H1 (cell line): ENCODE measurements at regions not wholly inside any gene's neighbourhood (a gene's known extent, or its start where the extent isn't known, plus 50 kb on each side); places are given as distances from the start of the nearest gene placed in this dataset.

Experiments used
- CTCF ChIA-PET: fragments of 300-600 bp; sonication (Branson Sonifier 250); formaldehyde crosslinking; loops from one replicate; lab custom pipeline; 2021; ENCODE audit not compliant: partially characterized antibody; lab: Charles Lee
- POLR2A ChIA-PET: fragments of 300-600 bp; sonication (Branson Sonifier 250); formaldehyde crosslinking; loops from one replicate; lab custom pipeline; 2021; ENCODE audit warnings: inconsistent platforms; ENCODE audit not compliant: partially characterized antibody; lab: Charles Lee
- DNase-seq, 2 experiments: peaks; one replicate each; pipeline versions ENCODE4 v3.0.0 to v3.0.0-alpha.2; 2010 to 2022; ENCODE audit warnings: low spot score in 2 of 2, low read depth in 1 of 2, mixed read lengths in 1 of 2
- FAIRE-seq: peaks from 2 replicates; lab custom pipeline; 2011; peaks lifted over from hg19 to GRCh38; lab: Jason Lieb, UNC
- H2AFZ ChIP-seq: 2 replicates; pipeline ENCODE4 v1.8.1; 2012; ENCODE audit warnings: low read length, inconsistent platforms
- H2AK5ac ChIP-seq: 2 replicates; pipeline ENCODE4 v1.6.1; 2013; ENCODE audit warnings: low read depth, low read length
- H2BK120ac ChIP-seq: replicated peaks from 2 replicates; pipeline ENCODE3; 2013; ENCODE audit warnings: low read depth, low read length, inconsistent platforms
- H2BK12ac ChIP-seq: 2 replicates; pipeline ENCODE4 v1.6.1; 2013; ENCODE audit warnings: low read depth, low read length
- H2BK15ac ChIP-seq: 2 replicates; pipeline ENCODE4 v1.6.1; 2013; ENCODE audit warnings: low read length
- H2BK20ac ChIP-seq: 2 replicates; pipeline ENCODE4 v1.6.1; 2013; ENCODE audit warnings: low read length
- H2BK5ac ChIP-seq: 2 replicates; pipeline ENCODE4 v1.6.1; 2013; ENCODE audit warnings: low read depth, low read length
- H3K14ac ChIP-seq: 2 replicates; pipeline ENCODE4 v1.6.1; 2013; ENCODE audit warnings: inconsistent platforms; ENCODE audit not compliant: insufficient read length
- H3K18ac ChIP-seq: 2 replicates; pipeline ENCODE4 v1.6.1; 2013; ENCODE audit warnings: low read length; ENCODE audit errors: extremely low read depth
- H3K23ac ChIP-seq: 2 replicates; pipeline ENCODE4 v1.6.1; 2013; ENCODE audit warnings: inconsistent platforms; ENCODE audit not compliant: insufficient read length
- H3K23me2 ChIP-seq: 2 replicates; pipeline ENCODE4 v1.6.1; 2013; ENCODE audit warnings: low read depth, low read length
- H3K27ac ChIP-seq: 2 replicates; pipeline ENCODE4 v1.6.1; 2011; ENCODE audit warnings: low read depth, low read length, inconsistent platforms
- H3K27me3 ChIP-seq, 4 experiments: replicated peaks in 1 of 4; 1 replicate in 1 of 4; 2 replicates in 3 of 4; pipeline versions ENCODE4 v1.6.1 to v1.8.1; 2011 to 2013; ENCODE audit warnings: low read length in 3 of 4, mild to moderate bottlenecking in 3 of 4, inconsistent platforms in 2 of 4, mixed read lengths in 2 of 4, moderate library complexity in 1 of 4; ENCODE audit not compliant: control insufficient read depth in 3 of 4, insufficient read depth in 3 of 4; ENCODE audit errors: extremely low read depth in 1 of 4
- H3K36me3 ChIP-seq, 4 experiments: 2 replicates each; pipeline versions ENCODE4 v1.6.1 to v1.8.1; 2011 to 2013; ENCODE audit warnings: mild to moderate bottlenecking in 4 of 4, low read length in 3 of 4, moderate library complexity in 2 of 4, control low read depth in 1 of 4, inconsistent platforms in 1 of 4; ENCODE audit not compliant: insufficient read depth in 4 of 4, control insufficient read depth in 2 of 4
- H3K4ac ChIP-seq: replicated peaks from 2 replicates; pipeline ENCODE3; 2013; ENCODE audit warnings: low read length, low read depth, mixed read lengths, inconsistent platforms; ENCODE audit not compliant: insufficient read length
- H3K4me1 ChIP-seq, 4 experiments: replicated peaks in 1 of 4; 1 replicate in 1 of 4; 2 replicates in 3 of 4; pipeline versions ENCODE4 v1.6.1 to v1.8.1; 2011 to 2013; ENCODE audit warnings: low read length in 3 of 4, inconsistent platforms in 2 of 4, mixed read lengths in 1 of 4; ENCODE audit not compliant: insufficient read depth in 4 of 4, control insufficient read depth in 3 of 4
- H3K4me2 ChIP-seq, 2 experiments: 2 replicates each; pipeline versions ENCODE4 v1.6.1 to v1.8.1; 2011 to 2013; ENCODE audit warnings: low read depth in 2 of 2, low read length in 2 of 2, control low read depth in 1 of 2, inconsistent platforms in 1 of 2, mild to moderate bottlenecking in 1 of 2; ENCODE audit not compliant: insufficient read depth in 1 of 2
- H3K4me3 ChIP-seq, 4 experiments: fragments of 200-600, 300-600 bp in 1 of 4; sonication (generic), shearing (Covaris generic), sonication (Bioruptor Twin) in 1 of 4; 2 replicates each; pipeline versions ENCODE4 v1.5.1 to v1.8.1; 2011 to 2016; ENCODE audit warnings: low read length in 4 of 4, low read depth in 3 of 4, control low read depth in 2 of 4, inconsistent platforms in 2 of 4, mild to moderate bottlenecking in 2 of 4, mixed read lengths in 1 of 4, moderate library complexity in 1 of 4; ENCODE audit not compliant: insufficient read depth in 2 of 4; ENCODE audit errors: extremely low read depth in 1 of 4
- H3K56ac ChIP-seq: replicated peaks from 2 replicates; pipeline ENCODE3; 2013; ENCODE audit warnings: low read depth, mild to moderate bottlenecking, mixed read lengths, low read length, inconsistent platforms; ENCODE audit not compliant: insufficient read length
- H3K79me1 ChIP-seq: 2 replicates; pipeline ENCODE4 v1.6.1; 2013; ENCODE audit warnings: low read depth, low read length, control low read depth
- H3K79me2 ChIP-seq, 2 experiments: 2 replicates each; pipeline versions ENCODE4 v1.6.1 to v1.8.1; 2012 to 2013; ENCODE audit warnings: low read length in 2 of 2, mild to moderate bottlenecking in 2 of 2, inconsistent platforms in 1 of 2; ENCODE audit not compliant: insufficient read depth in 2 of 2, control insufficient read depth in 1 of 2
- H3K9ac ChIP-seq, 4 experiments: replicated peaks in 1 of 4; 1 replicate in 1 of 4; 2 replicates in 3 of 4; pipeline versions ENCODE4 v1.6.1 to v1.8.1; 2011 to 2013; ENCODE audit warnings: low read depth in 3 of 4, low read length in 3 of 4, control low read depth in 2 of 4, mild to moderate bottlenecking in 2 of 4, moderate library complexity in 2 of 4, inconsistent platforms in 1 of 4; ENCODE audit errors: extremely low read depth in 1 of 4
- H3K9me3 ChIP-seq, 2 experiments: 2 replicates each; pipeline versions ENCODE4 v1.6.1 to v1.8.1; 2012 to 2013; ENCODE audit warnings: mild to moderate bottlenecking in 2 of 2, moderate library complexity in 2 of 2, control low read depth in 1 of 2, inconsistent platforms in 1 of 2, low read depth in 1 of 2, low read length in 1 of 2, mixed read lengths in 1 of 2; ENCODE audit not compliant: insufficient read depth in 2 of 2
- H4K20me1 ChIP-seq, 2 experiments: replicated peaks in 1 of 2; 2 replicates each; pipeline versions ENCODE3 to v1.8.1; 2011 to 2013; ENCODE audit warnings: inconsistent platforms in 2 of 2, low read length in 2 of 2, mild to moderate bottlenecking in 1 of 2; ENCODE audit not compliant: insufficient read depth in 2 of 2, control insufficient read depth in 1 of 2
- H4K5ac ChIP-seq: 2 replicates; pipeline ENCODE4 v1.6.1; 2013; ENCODE audit warnings: low read length, low read depth, mixed read lengths, inconsistent platforms; ENCODE audit not compliant: insufficient read length
- H4K8ac ChIP-seq: 2 replicates; pipeline ENCODE4 v1.8.0; 2013; ENCODE audit warnings: mild to moderate bottlenecking, moderate library complexity, low read length, inconsistent platforms; ENCODE audit not compliant: insufficient read depth; ENCODE audit errors: extremely low read depth
- H4K91ac ChIP-seq: replicated peaks from 2 replicates; pipeline ENCODE3; 2013; ENCODE audit warnings: low read length, mixed read lengths, inconsistent platforms; ENCODE audit not compliant: insufficient read length
- BCL11A ChIP-seq, 2 experiments: IDR thresholded peaks; one replicate each; pipeline ENCODE4 v1.6.1; 2011; ENCODE audit warnings: low read depth in 2 of 2, low read length in 2 of 2, mild to moderate bottlenecking in 2 of 2
- CBX5 ChIP-seq: fragments of 300-800, 300-1000 bp; sonication (generic); IDR thresholded peaks from 2 replicates; pipeline ENCODE4 v1.7.1; 2016; ENCODE audit warnings: antibody characterized with exemption, low read length, low read depth
- CTBP2 ChIP-seq: IDR thresholded peaks from 2 replicates; pipeline ENCODE4 v1.7.0; 2011; ENCODE audit warnings: borderline replicate concordance, mild to moderate bottlenecking, moderate library complexity, mixed read lengths, low read length; ENCODE audit not compliant: insufficient read depth, insufficient read length
- EGR1 ChIP-seq: IDR thresholded peaks from 2 replicates; pipeline ENCODE4 v1.6.1; 2011; ENCODE audit warnings: low read depth, low read length, borderline replicate concordance
- KDM4A ChIP-seq: IDR thresholded peaks from one replicate; pipeline ENCODE4 v1.7.1; 2012; ENCODE audit warnings: low read depth, mild to moderate bottlenecking, moderate library complexity, low read length, inconsistent platforms; ENCODE audit not compliant: severe bottlenecking
- MAFK ChIP-seq: IDR thresholded peaks from 2 replicates; pipeline ENCODE4 v1.6.1; 2012; ENCODE audit warnings: low read depth, mild to moderate bottlenecking, improper control_type of control experiment, low read length
- PHF8 ChIP-seq: fragments of 200-600 bp; sonication (generic); conservative IDR thresholded peaks from 2 replicates; pipeline ENCODE4 v1.7.1; 2012; ENCODE audit warnings: low read depth, mild to moderate bottlenecking, inconsistent platforms, low read length, moderate library complexity
- SIN3A ChIP-seq, 2 experiments: IDR thresholded peaks in 1 of 2; conservative IDR thresholded peaks in 1 of 2; 2 replicates each; pipeline ENCODE4 v1.6.1; 2011 to 2012; ENCODE audit warnings: low read length in 2 of 2, improper control_type of control experiment in 1 of 2, low read depth in 1 of 2, mild to moderate bottlenecking in 1 of 2
- SRF ChIP-seq: IDR thresholded peaks from 2 replicates; pipeline ENCODE4 v1.6.1; 2011; ENCODE audit warnings: mild to moderate bottlenecking, low read depth, low read length, moderate library complexity
- TAF1 ChIP-seq: IDR thresholded peaks from 2 replicates; pipeline ENCODE4 v1.6.1; 2011; ENCODE audit warnings: mild to moderate bottlenecking, low read depth, low read length
- TBP ChIP-seq: IDR thresholded peaks from 2 replicates; pipeline ENCODE4 v1.6.1; 2011; ENCODE audit warnings: low read depth, low read length, improper control_type of control experiment
- TCF12 ChIP-seq: IDR thresholded peaks from 2 replicates; pipeline ENCODE4 v1.6.1; 2011; ENCODE audit warnings: low read depth, mild to moderate bottlenecking, low read length
- YY1 ChIP-seq: IDR thresholded peaks from 2 replicates; pipeline ENCODE4 v1.6.1; 2011; ENCODE audit warnings: low read depth, mild to moderate bottlenecking, low read length
- WGBS, 2 experiments: shearing (Covaris generic) in 1 of 2; methylation state at CpG; one replicate each; pipeline versions ENCODE4 v1.1.6 to v1.1.7; 2013 to 2015; ENCODE audit warnings: low lambda C conversion rate in 2 of 2, mixed read lengths in 2 of 2, inconsistent platforms in 1 of 2, low coverage in 1 of 2, missing lambda C conversion rate in 1 of 2; ENCODE audit not compliant: insufficient replicate concordance in 2 of 2, insufficient coverage in 1 of 2, insufficient read length in 1 of 2; ENCODE audit errors: extremely low coverage in 1 of 2, missing lambda C conversion rate in 1 of 2; 5-methylcytosine and 5-hydroxymethylcytosine counted together
- TF ChIP-seq, protein P1 (sequence below): IDR thresholded peaks from 2 replicates; pipeline ENCODE4 v1.6.1; 2012; ENCODE audit warnings: inconsistent platforms

DNA sequence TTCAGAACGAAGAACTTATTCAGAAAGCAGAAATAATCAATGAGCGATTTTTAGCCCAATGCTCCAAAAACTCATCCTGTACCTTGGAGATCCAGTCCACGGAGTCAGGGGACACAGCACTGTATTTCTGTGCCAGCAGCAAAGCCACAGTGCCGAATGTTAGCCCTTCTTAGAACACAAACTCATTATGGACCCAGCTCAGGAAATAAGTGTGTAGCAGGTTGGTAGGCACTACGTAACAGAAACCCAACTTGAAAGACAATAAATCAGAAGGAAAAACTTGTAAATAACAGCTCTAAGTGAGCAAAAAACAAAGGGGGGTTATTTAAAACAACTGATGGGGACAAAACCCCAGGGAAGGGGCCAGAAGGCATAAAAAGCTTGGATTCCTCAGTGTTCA, 112.0 kb upstream of the PRSS1 start:
- no peaks in the 10 kb centered on the region for H3K27me3 ChIP-seq
- no peak overlapping the region for H3K23ac ChIP-seq
- H3K9me3 ChIP-seq = no peaks in the 10 kb centered on the region
- H4K20me1 ChIP-seq = no peaks in the 10 kb centered on the region
- no peak overlapping the region for H2BK20ac ChIP-seq
- no peak overlapping the region for H2AFZ ChIP-seq
- no peak overlapping the region for H2BK15ac ChIP-seq
- no peak for TF ChIP-seq PHF8
- TF ChIP-seq MAFK = no peak
- TF ChIP-seq TCF12 = no peak
- TF ChIP-seq CTBP2 = no peak
- TF ChIP-seq KDM4A = no peak
- no peak for TF ChIP-seq SIN3A (conservative IDR thresholded peaks at IDR 0.05 in 1 of 2, IDR thresholded peaks at IDR 0.05 in 1 of 2; ENCODE audit: low read depth in 1 of 2, low read length in 2 of 2)
- TF ChIP-seq, protein P1, sequence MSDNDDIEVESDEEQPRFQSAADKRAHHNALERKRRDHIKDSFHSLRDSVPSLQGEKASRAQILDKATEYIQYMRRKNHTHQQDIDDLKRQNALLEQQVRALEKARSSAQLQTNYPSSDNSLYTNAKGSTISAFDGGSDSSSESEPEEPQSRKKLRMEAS = no peak
- no peak for TF ChIP-seq TAF1
- TF ChIP-seq YY1 = no peak
- no peak for TF ChIP-seq TBP
- no peak for TF ChIP-seq SRF
- no peak for TF ChIP-seq CBX5
- TF ChIP-seq BCL11A (IDR thresholded peaks at IDR 0.05; ENCODE audit: low read depth in 2 of 2, low read length in 2 of 2) = no peak
- TF ChIP-seq EGR1 = no peak
- TF ChIP-seq, all 59 proteins: peak for 0
- Histone ChIP-seq H4K91ac (no peak overlapping the region), H3K9ac (no peak overlapping the region), H2BK5ac (no peak overlapping the region), H3K14ac (no peak overlapping the region), H2BK12ac (no peak overlapping the region), H4K5ac (no peak overlapping the region), H3K4me3 (no peak overlapping the region), H4K8ac (no peak overlapping the region), H3K23me2 (no peaks in the 10 kb centered on the region), H3K4me2 (no peak overlapping the region), H3K18ac (no peak overlapping the region; the same call in 1 of the 2 replicates), H3K79me2 (no peaks in the 10 kb centered on the region), H3K4me1 (no peaks in the 10 kb centered on the region), H2BK120ac (no peak overlapping the region), H3K56ac (no peak overlapping the region), H2AK5ac (no peak overlapping the region), H3K36me3 (no peaks in the 10 kb centered on the region), H3K27ac (no peak overlapping the region), H3K79me1 (no peaks in the 10 kb centered on the region), H3K4ac (no peak overlapping the region)
- DNase-seq (no peak), FAIRE-seq (no peak)
- WGBS, 2 experiments = 77% methylated on average over 5 of the region's 5 CpGs; no CpG with 5 or more reads in 1 of the 2 experiments
- CTCF ChIA-PET = interaction anchor here (0.8 to 14.3 kb wide), 17 partner anchors 8 to 333 kb away, joined by 3 to 381 read pairs (median 4); no protein-coding TSS in a partner anchor
- POLR2A ChIA-PET = interaction anchor here (1.1 kb wide), 1 partner anchor 159 kb away, joined by 3 read pairs; no protein-coding TSS in a partner anchor
